Stimulated activated CD4-positive, alpha-beta T cell treated with anti-CD3 and anti-CD28 coated beads, Interleukin-15, amount 100 ng/mL, for 48 hours (primary cell): ENCODE measurements at regions not wholly inside any gene's neighbourhood (a gene's known extent, or its start where the extent isn't known, plus 50 kb on each side); places are given as distances from the start of the nearest gene placed in this dataset.
"Not testable (repeated sequence)": the region's sequence is repeated elsewhere in the genome, so short reads cannot be mapped to it uniquely, and the experiment has no call there.

Experiments used
- DNase-seq, 2 donors: peaks; one replicate each; pipeline ENCODE4 v3.0.0-alpha.2; 2020; ENCODE audit warnings: low read depth in 2 of 2

GRCh38 chr10:52368725-52369124 lies 54.6 kb downstream of the DKK1 start:
- no peak for DNase-seq

- not testable (repeated sequence) for DNase-seq
Observed at GRCh38 chr10:52374207-52374606, 60.1 kb downstream of the DKK1 start.

GRCh38 chr10:52376694-52377354 lies 62.7 kb downstream of the DKK1 start:
- no peak for DNase-seq

GRCh38 chr10:52378124-52378523 lies 64.0 kb downstream of the DKK1 start:
- no peak for DNase-seq

GRCh38 chr10:52379287-52379686 lies 65.2 kb downstream of the DKK1 start:
- DNase-seq, result no peak

- DNase-seq, result no peak
Observed at GRCh38 chr10:52383088-52383487, 69.0 kb downstream of the DKK1 start.

- no peak for DNase-seq
Observed at GRCh38 chr10:52387744-52388143, 73.7 kb downstream of the DKK1 start.

- no peak for DNase-seq
Observed at GRCh38 chr10:52390388-52390787, 76.3 kb downstream of the DKK1 start.

GRCh38 chr10:52391927-52392602 lies 78.0 kb downstream of the DKK1 start:
- DNase-seq, result no peak

- no peak for DNase-seq
Observed at GRCh38 chr10:52394246-52394645, 80.2 kb downstream of the DKK1 start.

- DNase-seq, result no peak
Observed at GRCh38 chr10:52400562-52400961, 86.5 kb downstream of the DKK1 start.

- DNase-seq, result not testable (repeated sequence)
Observed at GRCh38 chr10:52403801-52404200, 89.7 kb downstream of the DKK1 start.

- DNase-seq, result no peak
Observed at GRCh38 chr10:52409195-52409594, 95.1 kb downstream of the DKK1 start.

GRCh38 chr10:52409928-52410327 lies 95.8 kb downstream of the DKK1 start:
- no peak for DNase-seq

- no peak for DNase-seq
Observed at GRCh38 chr10:52410916-52411315, 96.8 kb downstream of the DKK1 start.

- DNase-seq, result no peak
Observed at GRCh38 chr10:52419281-52419680, 105.2 kb downstream of the DKK1 start.

GRCh38 chr10:52420656-52421055 lies 106.6 kb downstream of the DKK1 start:
- DNase-seq, result no peak

GRCh38 chr10:52423369-52423768 lies 109.3 kb downstream of the DKK1 start:
- DNase-seq, result no peak

- no peak for DNase-seq
Observed at GRCh38 chr10:52424341-52424740, 110.3 kb downstream of the DKK1 start.

- DNase-seq, result no peak
Observed at GRCh38 chr10:52434734-52435133, 120.7 kb downstream of the DKK1 start.

- no peak for DNase-seq
Observed at GRCh38 chr10:52436664-52437063, 122.6 kb downstream of the DKK1 start.

- DNase-seq, result no peak
Observed at GRCh38 chr10:52437205-52437646, 123.1 kb downstream of the DKK1 start.

GRCh38 chr10:52438119-52438518 lies 124.0 kb downstream of the DKK1 start:
- no peak for DNase-seq
